ENCODE measurements at regions not wholly inside any gene's neighbourhood (a gene's known extent, or its start where the extent isn't known, plus 50 kb on each side); places are given as distances from the start of the nearest gene placed in this dataset.
"Not testable (repeated sequence)": the region's sequence is repeated elsewhere in the genome, so short reads cannot be mapped to it uniquely, and the experiment has no call there.

DNA sequence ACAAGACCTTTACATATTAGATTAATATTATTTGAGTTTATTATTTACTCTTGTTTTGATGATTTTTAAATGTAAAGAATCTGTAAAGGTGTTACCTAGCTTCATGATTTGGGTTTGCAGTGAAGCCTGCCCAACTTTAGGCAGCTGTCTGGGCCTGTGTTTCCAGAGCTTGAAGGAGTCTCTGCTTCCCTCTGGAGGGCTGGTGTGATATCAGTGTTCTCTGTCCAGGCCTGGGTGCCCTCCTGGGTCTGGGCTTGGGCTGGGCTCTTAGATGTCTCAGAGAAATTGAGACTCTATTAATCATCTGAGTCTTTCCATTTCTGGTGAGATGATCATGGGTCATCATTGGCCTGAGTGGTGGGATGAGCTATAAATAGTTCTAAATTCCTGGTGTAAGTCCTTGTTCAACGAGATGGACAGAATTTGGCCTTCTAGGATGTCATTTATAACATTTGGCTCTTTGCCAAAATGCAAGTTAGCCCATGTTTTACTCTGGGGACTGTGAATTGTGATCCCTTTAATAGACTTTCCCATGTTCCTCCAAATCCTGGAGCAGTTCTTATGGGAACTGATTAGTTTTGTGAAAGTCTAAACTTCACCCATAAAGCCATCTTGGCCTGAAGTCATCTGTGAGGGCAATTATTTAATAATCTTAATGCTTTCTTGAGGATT, 397.3 kb downstream of the TMEM121 start:
- H3K27ac ChIP-seq; H3K27me3 ChIP-seq; H3K4me1 ChIP-seq; intact Hi-C loops (cut with DNase I); H3K36me3 ChIP-seq; ATAC-seq; DNase-seq; H3K4me3 ChIP-seq: not testable (repeated sequence)
- 0 to 20% (median 8%) methylated on average over 1 of the region's 1 CpG for WGBS, 4 donors
- peaks cover 0 to 26% (median 1%) of the 10 kb centered on the region in 12 donors for H3K9me3 ChIP-seq

DNA sequence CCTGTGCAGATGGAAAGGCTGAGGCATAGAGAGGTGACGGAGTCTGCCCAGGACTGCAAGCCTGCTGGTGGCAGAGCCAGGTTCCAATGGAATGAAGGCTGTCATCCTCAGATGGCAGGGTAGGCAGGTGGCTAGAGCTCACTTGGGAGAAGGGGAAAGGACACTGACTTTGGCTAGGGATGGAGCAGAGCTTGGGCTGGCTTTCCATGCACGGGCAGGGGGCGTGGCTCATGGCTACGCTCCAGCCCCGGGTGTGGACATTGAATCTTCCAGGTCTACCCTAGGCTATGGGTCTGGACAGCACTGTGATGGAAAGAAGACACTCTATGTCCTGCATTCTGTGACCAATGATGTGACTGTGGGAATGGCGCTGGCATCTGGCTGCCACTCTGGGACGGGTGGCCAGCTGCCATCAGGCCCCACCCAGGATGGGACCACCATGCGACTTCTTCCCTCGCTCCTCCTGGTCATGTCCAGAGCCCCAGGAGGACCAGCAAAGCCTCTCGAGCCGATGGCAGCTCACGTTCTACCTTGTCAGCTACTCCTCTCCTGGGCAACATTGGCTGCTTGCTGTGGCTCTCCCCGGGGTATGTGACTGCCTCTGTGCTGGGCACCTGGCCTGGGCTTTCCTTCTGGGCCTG, 398.7 kb downstream of the TMEM121 start:
- no peaks in the 10 kb centered on the region for H3K27me3 ChIP-seq
- H3K9me3 ChIP-seq: peaks cover 0 to 26% (median 1%) of the 10 kb centered on the region in 12 donors

DNA sequence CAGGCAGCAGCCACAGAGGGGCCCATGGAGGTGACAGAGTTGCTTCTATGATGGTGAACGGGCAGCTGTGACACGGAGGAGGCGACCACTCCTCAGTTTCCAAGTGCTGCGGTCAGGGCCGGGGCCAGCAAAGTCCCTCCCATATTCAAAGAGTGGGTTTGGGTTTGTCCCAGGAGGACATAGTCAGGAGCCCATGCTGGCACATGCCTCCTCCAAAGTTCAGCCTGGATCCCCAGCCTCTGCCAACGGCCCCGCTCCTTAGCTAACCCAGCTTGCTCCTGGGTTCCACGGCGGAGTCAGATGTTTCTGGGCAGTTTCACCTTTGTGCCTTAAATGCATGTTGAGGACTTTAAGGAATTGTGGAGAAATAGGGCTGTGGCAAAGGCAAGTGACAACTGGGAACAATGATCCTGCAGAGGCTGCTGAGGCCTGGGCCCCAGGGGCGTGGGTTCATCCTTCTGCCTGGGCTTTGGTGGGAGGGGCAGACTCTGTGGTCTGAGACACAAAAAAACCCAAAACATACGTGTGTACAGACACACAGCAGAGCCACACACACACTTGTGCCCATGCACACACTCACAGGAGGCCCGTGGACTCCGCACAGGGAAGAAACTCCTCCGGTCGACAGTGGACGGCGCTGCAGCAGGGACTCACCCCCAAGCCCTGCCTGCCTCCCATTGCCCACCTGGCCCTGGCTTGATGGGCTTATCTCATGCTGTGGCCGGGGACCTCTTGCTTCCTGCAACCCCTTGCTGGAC, 399.4 kb downstream of the TMEM121 start:
- ATAC-seq: no peak
- Histone ChIP-seq H3K4me3 (no peak overlapping the region), H3K36me3 (no peaks in the 10 kb centered on the region), H3K4me1 (no peaks in the 10 kb centered on the region), H3K27me3 (peaks cover 0 to 2% (median 0%) of the 10 kb centered on the region in 9 donors), H3K9me3 (peaks cover 0 to 26% (median 1%) of the 10 kb centered on the region in 12 donors), H3K27ac (no peak overlapping the region)
- 81 to 91% (median 84%) methylated on average over 10 to 18 of the region's 18 CpGs for WGBS, 4 donors
- intact Hi-C loops (cut with DNase I): no loop called here
- TF ChIP-seq POLR2A (IDR thresholded peaks at IDR 0.05): no peak
- TF ChIP-seq, protein P1, sequence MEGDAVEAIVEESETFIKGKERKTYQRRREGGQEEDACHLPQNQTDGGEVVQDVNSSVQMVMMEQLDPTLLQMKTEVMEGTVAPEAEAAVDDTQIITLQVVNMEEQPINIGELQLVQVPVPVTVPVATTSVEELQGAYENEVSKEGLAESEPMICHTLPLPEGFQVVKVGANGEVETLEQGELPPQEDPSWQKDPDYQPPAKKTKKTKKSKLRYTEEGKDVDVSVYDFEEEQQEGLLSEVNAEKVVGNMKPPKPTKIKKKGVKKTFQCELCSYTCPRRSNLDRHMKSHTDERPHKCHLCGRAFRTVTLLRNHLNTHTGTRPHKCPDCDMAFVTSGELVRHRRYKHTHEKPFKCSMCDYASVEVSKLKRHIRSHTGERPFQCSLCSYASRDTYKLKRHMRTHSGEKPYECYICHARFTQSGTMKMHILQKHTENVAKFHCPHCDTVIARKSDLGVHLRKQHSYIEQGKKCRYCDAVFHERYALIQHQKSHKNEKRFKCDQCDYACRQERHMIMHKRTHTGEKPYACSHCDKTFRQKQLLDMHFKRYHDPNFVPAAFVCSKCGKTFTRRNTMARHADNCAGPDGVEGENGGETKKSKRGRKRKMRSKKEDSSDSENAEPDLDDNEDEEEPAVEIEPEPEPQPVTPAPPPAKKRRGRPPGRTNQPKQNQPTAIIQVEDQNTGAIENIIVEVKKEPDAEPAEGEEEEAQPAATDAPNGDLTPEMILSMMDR (IDR thresholded peaks at IDR 0.05): no peak
- peak in 3 of 5 donors; percentile 3 to 29 (median 18) for DNase-seq

More for the DNA sequence above, 398.7 kb downstream of the TMEM121 start:
- TF ChIP-seq, protein P1 (IDR thresholded peaks at IDR 0.05): no peak
- TF ChIP-seq POLR2A (IDR thresholded peaks at IDR 0.05): no peak
- no peak for ATAC-seq
- Histone ChIP-seq H3K4me3 (no peak overlapping the region), H3K27ac (no peak overlapping the region), H3K36me3 (no peaks in the 10 kb centered on the region), H3K4me1 (no peaks in the 10 kb centered on the region)
- 79 to 91% (median 82%) methylated on average over 3 to 13 of the region's 13 CpGs for WGBS, 4 donors
- intact Hi-C loops (cut with DNase I): no loop called here
- peak in 2 of 5 donors; percentile 9 to 28 for DNase-seq

DNA sequence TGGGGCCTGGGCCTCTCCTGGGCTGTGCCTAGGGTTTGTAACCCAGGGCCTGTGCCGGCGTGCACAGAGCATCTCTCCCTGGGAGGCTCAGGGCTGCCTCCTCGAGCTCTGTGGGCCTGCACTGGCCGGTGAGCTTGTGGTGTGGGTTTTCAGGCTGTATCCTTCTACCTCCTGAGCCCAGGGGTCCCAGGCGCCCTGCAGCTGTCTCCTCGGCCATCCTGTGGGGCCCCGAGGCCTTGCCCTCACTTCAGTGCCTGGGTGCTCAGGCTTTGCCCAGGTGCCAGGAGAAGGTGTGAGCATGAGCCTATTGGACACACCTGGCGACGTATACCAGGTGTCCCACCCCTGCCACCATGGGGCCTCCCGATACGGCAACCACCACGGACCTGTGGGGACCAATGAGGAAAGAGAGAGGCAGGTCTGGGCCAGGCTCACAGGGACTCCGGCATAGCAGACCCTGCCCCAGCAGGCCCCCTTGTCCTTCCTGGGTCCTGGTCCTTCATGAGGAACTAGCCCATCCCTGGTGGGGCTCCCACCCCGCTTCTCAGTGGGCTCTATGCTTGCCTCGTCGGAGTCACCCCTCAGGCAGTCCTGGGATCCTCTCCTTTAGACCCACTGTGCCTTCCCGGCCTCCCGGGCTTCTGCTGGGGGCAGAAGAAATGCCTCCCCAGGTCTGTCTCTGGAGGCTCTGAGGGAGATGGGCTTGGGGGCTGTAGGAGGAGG, 400.2 kb downstream of the TMEM121 start:
- H3K4me3 ChIP-seq: no peak overlapping the region
- peaks cover 0 to 5% (median 0%) of the 10 kb centered on the region in 9 donors for H3K27me3 ChIP-seq
- intact Hi-C loops (cut with DNase I): no loop called here
- peaks cover 0 to 26% (median 1%) of the 10 kb centered on the region in 12 donors for H3K9me3 ChIP-seq
- 81 to 89% (median 85%) methylated on average over 12 to 18 of the region's 18 CpGs for WGBS, 4 donors
- DNase-seq: peak in 2 of 5 donors; percentile 12 to 38
- TF ChIP-seq POLR2A (IDR thresholded peaks at IDR 0.05): no peak
- TF ChIP-seq, protein P1 (IDR thresholded peaks at IDR 0.05): no peak
- ATAC-seq: no peak
- H3K36me3 ChIP-seq: no peaks in the 10 kb centered on the region
- H3K27ac ChIP-seq: no peak overlapping the region
- H3K4me1 ChIP-seq: no peaks in the 10 kb centered on the region

Measured in heart left ventricle (tissue), 16 donors.